ENCODE measurements at regions not wholly inside any gene's neighbourhood (a gene's known extent, or its start where the extent isn't known, plus 50 kb on each side); places are given as distances from the start of the nearest gene placed in this dataset.

DNA sequence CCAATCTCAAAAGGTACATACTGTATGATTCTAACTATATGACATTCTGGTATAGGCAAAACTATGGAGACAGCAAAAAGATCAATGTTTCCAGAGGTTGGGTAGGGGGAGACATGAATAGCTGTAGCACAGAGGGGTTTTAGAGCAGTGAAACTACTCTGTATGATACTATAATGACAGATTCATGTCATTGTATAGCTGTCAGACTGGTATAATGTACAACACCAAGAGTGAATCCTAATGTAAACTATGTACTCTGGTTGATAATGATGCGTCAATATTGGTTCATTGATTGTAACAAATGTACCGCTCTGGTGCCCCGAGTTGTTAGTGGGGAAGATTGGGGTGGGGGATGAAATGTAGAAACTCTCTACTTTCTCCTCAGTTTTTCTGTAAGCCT lies 172.4 kb upstream of the SPOPL start:
- Mint-ChIP-seq H3K4me3 (no peak overlapping the region), H3K27ac (no peak overlapping the region), H3K27me3 (ENCODE audit: low read depth) (no peaks in the 10 kb centered on the region), H3K9me3 (peaks cover 4% of the 10 kb centered on the region), H3K4me1 (peaks cover 7% of the 10 kb centered on the region), H3K36me3 (no peaks in the 10 kb centered on the region)
- TF ChIP-seq, protein P1, sequence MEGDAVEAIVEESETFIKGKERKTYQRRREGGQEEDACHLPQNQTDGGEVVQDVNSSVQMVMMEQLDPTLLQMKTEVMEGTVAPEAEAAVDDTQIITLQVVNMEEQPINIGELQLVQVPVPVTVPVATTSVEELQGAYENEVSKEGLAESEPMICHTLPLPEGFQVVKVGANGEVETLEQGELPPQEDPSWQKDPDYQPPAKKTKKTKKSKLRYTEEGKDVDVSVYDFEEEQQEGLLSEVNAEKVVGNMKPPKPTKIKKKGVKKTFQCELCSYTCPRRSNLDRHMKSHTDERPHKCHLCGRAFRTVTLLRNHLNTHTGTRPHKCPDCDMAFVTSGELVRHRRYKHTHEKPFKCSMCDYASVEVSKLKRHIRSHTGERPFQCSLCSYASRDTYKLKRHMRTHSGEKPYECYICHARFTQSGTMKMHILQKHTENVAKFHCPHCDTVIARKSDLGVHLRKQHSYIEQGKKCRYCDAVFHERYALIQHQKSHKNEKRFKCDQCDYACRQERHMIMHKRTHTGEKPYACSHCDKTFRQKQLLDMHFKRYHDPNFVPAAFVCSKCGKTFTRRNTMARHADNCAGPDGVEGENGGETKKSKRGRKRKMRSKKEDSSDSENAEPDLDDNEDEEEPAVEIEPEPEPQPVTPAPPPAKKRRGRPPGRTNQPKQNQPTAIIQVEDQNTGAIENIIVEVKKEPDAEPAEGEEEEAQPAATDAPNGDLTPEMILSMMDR (IDR thresholded peaks at IDR 0.05; ENCODE audit: unreplicated experiment), result no peak
- DNase-seq (ENCODE audit: low spot score in 2 of 2, unreplicated experiment in 2 of 2), result no peak

DNA sequence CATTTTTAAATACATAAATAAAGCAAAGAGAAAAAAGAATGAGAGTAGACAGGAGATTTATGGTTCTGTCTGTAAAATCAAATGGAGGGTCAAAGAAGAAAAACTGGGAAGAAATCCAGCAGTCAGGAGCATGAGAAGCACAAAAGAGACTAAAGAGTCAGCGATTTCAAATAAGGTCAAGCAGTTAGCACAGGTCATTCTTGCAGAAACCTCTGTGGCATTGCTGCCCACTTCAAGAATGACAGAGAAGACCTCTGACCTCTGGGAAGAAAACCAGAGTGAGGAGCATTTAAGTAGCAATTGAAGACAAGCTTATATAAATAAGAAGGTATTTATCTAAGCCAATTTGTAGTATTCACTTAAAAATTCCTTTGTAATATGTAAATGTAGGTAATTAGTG lies 172.0 kb upstream of the SPOPL start:
- Mint-ChIP-seq H3K4me1 (peaks cover 7% of the 10 kb centered on the region), H3K9me3 (peaks cover 4% of the 10 kb centered on the region), H3K4me3 (no peak overlapping the region), H3K27ac (no peak overlapping the region), H3K27me3 (ENCODE audit: low read depth) (no peaks in the 10 kb centered on the region), H3K36me3 (no peaks in the 10 kb centered on the region)
- TF ChIP-seq, protein P1 (IDR thresholded peaks at IDR 0.05; ENCODE audit: unreplicated experiment), result no peak
- no peak for DNase-seq (ENCODE audit: low spot score in 2 of 2, unreplicated experiment in 2 of 2)

DNA sequence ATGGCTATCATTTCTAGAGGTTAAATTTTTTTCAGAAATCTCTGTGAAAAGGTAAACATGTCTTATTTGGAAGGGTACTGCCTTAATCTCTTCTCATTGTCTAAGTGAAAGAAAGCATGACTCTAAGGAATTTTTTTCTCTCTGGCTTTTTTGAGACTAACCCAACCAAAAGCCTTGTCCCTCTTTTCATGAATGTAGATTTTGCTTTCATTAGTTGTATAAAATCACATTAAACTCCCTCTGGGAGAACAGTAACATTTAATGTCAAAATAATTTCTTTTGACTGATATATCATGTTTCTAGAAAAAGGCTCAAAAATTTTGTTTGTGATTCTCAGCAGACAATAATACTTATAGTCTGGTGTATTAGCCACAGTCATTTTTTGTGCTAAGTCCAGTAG lies 168.4 kb upstream of the SPOPL start:
- H3K4me1 Mint-ChIP-seq, result peaks cover 20% of the 10 kb centered on the region
- no peak overlapping the region for H3K4me3 Mint-ChIP-seq

DNA sequence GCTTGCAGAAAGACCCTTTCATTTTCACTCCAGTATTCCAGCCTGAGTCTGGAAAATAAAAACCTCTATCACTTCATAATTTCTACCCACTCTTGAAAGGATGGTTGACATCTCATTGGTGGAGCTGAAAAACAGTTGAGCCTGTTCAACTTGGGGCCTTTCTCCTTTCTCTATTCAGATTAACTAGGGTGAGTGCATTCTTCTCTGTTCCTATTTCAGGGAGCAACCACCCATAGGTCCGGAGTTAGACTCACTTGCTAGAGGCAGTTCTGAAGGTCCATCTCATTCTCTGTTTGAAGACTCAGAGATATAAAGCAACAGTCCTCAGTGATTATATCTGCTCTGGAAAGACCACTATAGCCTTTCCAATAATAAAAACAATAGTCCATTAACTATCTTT lies 167.9 kb upstream of the SPOPL start:
- peaks cover 4% of the 10 kb centered on the region for H3K9me3 Mint-ChIP-seq
- H3K36me3 Mint-ChIP-seq, result no peaks in the 10 kb centered on the region
- no peak overlapping the region for H3K4me3 Mint-ChIP-seq
- peaks cover 20% of the 10 kb centered on the region for H3K4me1 Mint-ChIP-seq
- TF ChIP-seq, protein P1 (IDR thresholded peaks at IDR 0.05; ENCODE audit: unreplicated experiment), result no peak
- no peak for DNase-seq (ENCODE audit: low spot score in 2 of 2, unreplicated experiment in 2 of 2)
- H3K27me3 Mint-ChIP-seq (ENCODE audit: low read depth), result no peaks in the 10 kb centered on the region
- no peak overlapping the region for H3K27ac Mint-ChIP-seq

More for the DNA sequence above, 168.4 kb upstream of the SPOPL start:
- no peak for DNase-seq (ENCODE audit: low spot score in 2 of 2, unreplicated experiment in 2 of 2)
- Mint-ChIP-seq H3K36me3 (no peaks in the 10 kb centered on the region), H3K27me3 (ENCODE audit: low read depth) (no peaks in the 10 kb centered on the region), H3K27ac (no peak overlapping the region), H3K9me3 (peaks cover 4% of the 10 kb centered on the region)
- TF ChIP-seq, protein P1 (IDR thresholded peaks at IDR 0.05; ENCODE audit: unreplicated experiment), result no peak

DNA sequence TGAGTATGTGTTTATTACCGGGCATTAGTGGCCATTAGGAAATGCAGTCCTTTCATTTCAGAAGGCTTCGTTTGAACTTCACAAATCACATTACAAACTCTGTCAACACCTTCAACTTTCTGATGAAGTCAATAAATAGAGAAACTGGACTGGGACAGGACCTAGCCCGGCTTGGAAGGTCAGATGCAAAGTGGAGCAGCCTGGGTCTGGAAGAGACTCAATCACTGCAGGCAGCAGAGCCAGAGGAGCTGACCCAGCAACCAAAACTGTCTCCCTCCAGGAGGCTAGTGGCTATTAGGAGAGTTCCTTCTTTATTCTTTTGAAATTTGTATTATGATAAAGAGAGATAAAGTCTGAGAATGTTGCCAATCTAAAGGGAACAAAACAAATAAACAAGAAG lies 167.2 kb upstream of the SPOPL start:
- TF ChIP-seq, protein P1 (IDR thresholded peaks at IDR 0.05; ENCODE audit: unreplicated experiment), result no peak
- Mint-ChIP-seq H3K9me3 (peaks cover 4% of the 10 kb centered on the region), H3K27ac (no peak overlapping the region), H3K27me3 (ENCODE audit: low read depth) (no peaks in the 10 kb centered on the region), H3K36me3 (no peaks in the 10 kb centered on the region), H3K4me3 (no peak overlapping the region), H3K4me1 (peaks cover 15% of the 10 kb centered on the region)
- DNase-seq (ENCODE audit: low spot score in 2 of 2, unreplicated experiment in 2 of 2), result no peak

DNA sequence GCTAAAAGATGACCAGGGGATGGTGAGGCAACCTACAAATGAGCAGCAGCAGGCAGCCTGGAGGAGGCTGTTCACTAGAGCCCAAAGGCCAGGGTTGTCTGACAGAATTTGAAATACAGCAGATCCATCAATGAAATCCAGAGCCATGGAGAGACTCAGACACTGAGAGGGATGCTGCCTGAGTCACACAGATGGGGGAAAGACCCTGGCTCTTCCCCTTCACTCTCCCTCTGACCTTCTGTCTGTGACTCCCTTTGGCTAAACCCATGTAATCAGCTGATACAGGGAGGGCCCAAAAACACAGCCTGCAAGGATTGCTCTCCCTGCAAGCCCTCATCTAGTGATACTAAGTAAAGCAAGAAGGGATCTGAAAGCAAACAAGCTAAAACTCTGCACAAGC lies 166.5 kb upstream of the SPOPL start:
- Mint-ChIP-seq H3K4me1 (peaks cover 12% of the 10 kb centered on the region), H3K9me3 (peaks cover 4% of the 10 kb centered on the region), H3K36me3 (no peaks in the 10 kb centered on the region), H3K27ac (peak overlapping the region; percentile 28), H3K27me3 (ENCODE audit: low read depth) (no peaks in the 10 kb centered on the region), H3K4me3 (no peak overlapping the region)
- TF ChIP-seq, protein P1 (IDR thresholded peaks at IDR 0.05; ENCODE audit: unreplicated experiment), result no peak
- no peak for DNase-seq (ENCODE audit: low spot score in 2 of 2, unreplicated experiment in 2 of 2)
